ENCODE measurements at regions not wholly inside any gene's neighbourhood (a gene's known extent, or its start where the extent isn't known, plus 50 kb on each side); places are given as distances from the start of the nearest gene placed in this dataset.

GRCh38 chr5:58228896-58229295 lies 231.0 kb downstream of the PLK2 start:
- no peak for TF ChIP-seq CTCF (IDR thresholded peaks at IDR 0.05; ENCODE audit: low read depth, low read length)
- no peak for TF ChIP-seq POLR2A (IDR thresholded peaks at IDR 0.05; ENCODE audit: extremely low read depth, insufficient read length)
